Suppressor macrophage treated with lipopolysaccharide for 1 hour (primary cell): ENCODE measurements at regions not wholly inside any gene's neighbourhood (a gene's known extent, or its start where the extent isn't known, plus 50 kb on each side); places are given as distances from the start of the nearest gene placed in this dataset.
A peak's percentile ranks its signal among the peaks of the same experiment; 100 is the strongest.

Source experiments
- DNase-seq, 3 donors: peaks; one replicate each; pipeline ENCODE4 v3.0.0-alpha.2; 2020 to 2022

GRCh38 chr18:39113790-39114189 is 1548.2 kb upstream of the CELF4 start:
- no peak for DNase-seq

- no peak for DNase-seq
Measured at GRCh38 chr18:39105104-39105503, 1539.5 kb upstream of the CELF4 start.

- DNase-seq = no peak
Measured at GRCh38 chr18:39072970-39073369, 1507.4 kb upstream of the CELF4 start.

- peak in 2 of 3 donors; percentile 8 to 21 for DNase-seq
Measured at GRCh38 chr18:39062426-39062825, 1496.8 kb upstream of the CELF4 start.

- no peak for DNase-seq
Measured at GRCh38 chr18:39058386-39059000, 1492.9 kb upstream of the CELF4 start.

GRCh38 chr18:39057423-39058064 is 1491.9 kb upstream of the CELF4 start:
- peak in 1 of 3 donors; percentile 2 for DNase-seq

- DNase-seq = no peak
Measured at GRCh38 chr18:39053571-39053970, 1488.0 kb upstream of the CELF4 start.

GRCh38 chr18:39051013-39051412 is 1485.4 kb upstream of the CELF4 start:
- no peak for DNase-seq

- no peak for DNase-seq
Measured at GRCh38 chr18:39039813-39040212, 1474.2 kb upstream of the CELF4 start.

GRCh38 chr18:39037925-39038324 is 1472.3 kb upstream of the CELF4 start:
- DNase-seq = no peak

- DNase-seq = no peak
Measured at GRCh38 chr18:39033312-39033711, 1467.7 kb upstream of the CELF4 start.

GRCh38 chr18:39031647-39032046 is 1466.0 kb upstream of the CELF4 start:
- no peak for DNase-seq

GRCh38 chr18:39030124-39030655 is 1464.6 kb upstream of the CELF4 start:
- no peak for DNase-seq

- no peak for DNase-seq
Measured at GRCh38 chr18:39025531-39025930, 1459.9 kb upstream of the CELF4 start.

- DNase-seq = no peak
Measured at GRCh38 chr18:39019989-39020388, 1454.4 kb upstream of the CELF4 start.

GRCh38 chr18:39007031-39007902 is 1441.7 kb upstream of the CELF4 start:
- no peak for DNase-seq

- DNase-seq = no peak
Measured at GRCh38 chr18:38996056-38996455, 1430.5 kb upstream of the CELF4 start.

GRCh38 chr18:38993342-38993741 is 1427.7 kb upstream of the CELF4 start:
- DNase-seq = peak in 1 of 3 donors; percentile 4

- no peak for DNase-seq
Measured at GRCh38 chr18:38984968-38985367, 1419.4 kb upstream of the CELF4 start.

GRCh38 chr18:38982072-38982471 is 1416.5 kb upstream of the CELF4 start:
- DNase-seq = no peak

- DNase-seq = peak in 2 of 3 donors; percentile 8 to 39
Measured at GRCh38 chr18:38981389-38981788, 1415.8 kb upstream of the CELF4 start.

- no peak for DNase-seq
Measured at GRCh38 chr18:38980420-38980819, 1414.8 kb upstream of the CELF4 start.

GRCh38 chr18:38972571-38972970 is 1407.0 kb upstream of the CELF4 start:
- DNase-seq = no peak

- DNase-seq = no peak
Measured at GRCh38 chr18:38971881-38972280, 1406.3 kb upstream of the CELF4 start.
